COLO668 (cell line): ENCODE measurements at regions not wholly inside any gene's neighbourhood (a gene's known extent, or its start where the extent isn't known, plus 50 kb on each side); places are given as distances from the start of the nearest gene placed in this dataset.
"Not testable (repeated sequence)": the region's sequence is repeated elsewhere in the genome, so short reads cannot be mapped to it uniquely, and the experiment has no call there.

Source experiments
- DNase-seq: peaks from one replicate; lab custom pipeline; 2025; ENCODE audit not compliant: unreplicated experiment; lab: John Stamatoyannopoulos, UW

DNA sequence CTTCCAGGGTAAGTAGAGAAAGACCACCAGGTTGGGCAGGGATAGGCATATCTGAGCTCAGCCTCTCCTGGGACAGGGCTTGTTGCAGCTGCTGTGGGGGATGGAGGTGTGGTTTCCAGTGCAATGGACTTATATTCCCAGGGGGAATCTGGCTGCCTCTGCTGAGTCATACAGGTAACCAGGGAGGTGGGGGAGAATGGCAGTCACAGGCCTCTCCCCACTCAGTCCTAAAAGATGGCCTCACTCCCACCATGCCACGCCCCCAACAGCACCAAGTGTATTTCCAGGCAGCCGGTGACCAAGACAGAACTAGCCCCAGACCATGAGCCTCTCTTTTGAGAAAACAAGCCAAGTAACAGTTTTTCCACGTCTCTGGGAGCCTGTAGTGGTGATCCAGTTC lies 1240.7 kb downstream of the BRINP3 start:
- DNase-seq = no peak

GRCh38 chr1:189253601-189254350 lies 1223.9 kb downstream of the BRINP3 start:
- DNase-seq = no peak

DNA sequence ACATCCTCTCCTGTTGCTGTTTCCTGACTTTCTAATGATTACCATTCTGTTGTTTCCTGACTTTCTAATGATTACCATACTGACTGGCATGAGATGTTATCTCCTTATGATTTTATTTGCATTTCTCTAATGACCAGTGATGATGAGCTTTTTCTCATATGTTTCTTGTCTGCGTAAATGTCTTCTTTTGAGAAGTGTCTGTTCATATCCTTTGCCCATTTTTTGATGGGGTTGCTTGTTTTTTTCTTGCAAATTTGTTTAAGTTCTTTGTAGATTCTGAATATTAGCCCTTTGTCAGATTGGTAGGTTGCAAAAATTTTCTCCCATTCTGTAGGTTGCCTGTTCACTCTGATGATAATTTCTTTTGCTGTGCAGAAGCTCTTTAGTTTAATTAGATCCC lies 1216.5 kb downstream of the BRINP3 start:
- not testable (repeated sequence) for DNase-seq

- DNase-seq = no peak
Observed at GRCh38 chr1:189269011-189269410, 1208.7 kb downstream of the BRINP3 start.

DNA sequence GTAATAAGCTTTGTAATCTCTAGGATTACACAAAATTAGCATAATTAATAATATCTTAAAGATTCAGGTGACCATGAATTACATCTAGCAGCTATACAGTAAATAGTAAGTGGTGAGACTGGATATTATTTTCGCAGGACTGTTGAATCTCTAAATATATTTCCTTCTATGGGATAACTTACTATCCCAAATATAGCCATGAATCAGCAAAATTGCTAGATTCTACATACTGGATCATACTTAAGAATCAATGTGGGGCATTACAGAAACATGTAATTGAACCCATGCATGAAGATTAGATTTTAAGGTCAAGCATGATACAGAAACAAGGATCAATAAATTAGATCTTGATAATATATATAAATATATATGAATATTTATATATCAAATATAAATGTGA lies 1203.4 kb downstream of the BRINP3 start:
- DNase-seq = no peak

- DNase-seq = no peak
Observed at GRCh38 chr1:189275796-189276195, 1201.9 kb downstream of the BRINP3 start.

GRCh38 chr1:189289346-189289745 lies 1188.3 kb downstream of the BRINP3 start:
- no peak for DNase-seq

GRCh38 chr1:189301235-189301634 lies 1176.4 kb downstream of the BRINP3 start:
- no peak for DNase-seq

- DNase-seq = no peak
Observed at GRCh38 chr1:189305279-189305678, 1172.4 kb downstream of the BRINP3 start.

DNA sequence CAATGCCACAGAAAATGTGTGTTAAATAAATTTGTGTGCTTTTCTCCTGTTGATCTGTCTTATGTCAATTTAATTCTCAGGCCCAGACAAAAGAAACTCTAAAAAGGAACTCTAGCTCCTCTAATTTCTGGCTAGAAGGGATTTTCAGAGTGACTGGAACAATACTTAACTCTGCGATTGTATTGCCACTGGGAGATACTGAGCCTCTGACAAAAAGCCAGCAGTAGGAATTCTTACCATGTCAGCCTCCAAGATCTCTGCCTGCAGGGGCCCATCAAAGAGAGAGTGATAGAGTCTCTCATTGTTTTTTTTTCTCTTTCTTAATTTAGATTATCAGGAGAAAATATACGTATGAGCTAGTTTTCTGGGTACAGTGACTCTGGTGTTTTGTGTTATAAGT lies 1165.7 kb downstream of the BRINP3 start:
- DNase-seq = no peak

DNA sequence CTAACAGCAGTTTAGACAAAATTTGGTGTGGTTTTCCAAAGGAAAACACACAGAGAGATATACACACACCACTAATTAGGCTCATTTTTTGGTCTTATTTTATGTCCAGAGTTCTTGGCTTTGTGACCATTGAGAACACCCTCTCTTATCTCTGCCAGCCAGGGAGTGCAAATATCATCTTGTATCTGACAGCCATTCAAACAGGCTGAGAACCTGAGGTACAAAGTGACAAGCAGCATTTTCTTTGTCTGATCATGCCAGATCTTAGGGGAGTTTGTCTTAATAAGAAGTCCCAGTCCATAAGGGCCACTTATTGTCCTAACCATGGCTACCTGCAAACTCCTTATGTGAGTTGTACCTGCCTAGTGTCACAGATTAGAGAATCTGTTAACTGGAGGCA lies 1165.2 kb downstream of the BRINP3 start:
- DNase-seq = no peak

GRCh38 chr1:189313488-189313887 lies 1164.2 kb downstream of the BRINP3 start:
- no peak for DNase-seq

- DNase-seq = no peak
Observed at GRCh38 chr1:189315035-189315901, 1162.4 kb downstream of the BRINP3 start.

- DNase-seq = no peak
Observed at GRCh38 chr1:189323091-189323490, 1154.6 kb downstream of the BRINP3 start.

- not testable (repeated sequence) for DNase-seq
Observed at GRCh38 chr1:189331071-189331470, 1146.6 kb downstream of the BRINP3 start.

GRCh38 chr1:189336115-189337100 lies 1141.3 kb downstream of the BRINP3 start:
- no peak for DNase-seq

GRCh38 chr1:189349607-189350006 lies 1128.1 kb downstream of the BRINP3 start:
- no peak for DNase-seq

DNA sequence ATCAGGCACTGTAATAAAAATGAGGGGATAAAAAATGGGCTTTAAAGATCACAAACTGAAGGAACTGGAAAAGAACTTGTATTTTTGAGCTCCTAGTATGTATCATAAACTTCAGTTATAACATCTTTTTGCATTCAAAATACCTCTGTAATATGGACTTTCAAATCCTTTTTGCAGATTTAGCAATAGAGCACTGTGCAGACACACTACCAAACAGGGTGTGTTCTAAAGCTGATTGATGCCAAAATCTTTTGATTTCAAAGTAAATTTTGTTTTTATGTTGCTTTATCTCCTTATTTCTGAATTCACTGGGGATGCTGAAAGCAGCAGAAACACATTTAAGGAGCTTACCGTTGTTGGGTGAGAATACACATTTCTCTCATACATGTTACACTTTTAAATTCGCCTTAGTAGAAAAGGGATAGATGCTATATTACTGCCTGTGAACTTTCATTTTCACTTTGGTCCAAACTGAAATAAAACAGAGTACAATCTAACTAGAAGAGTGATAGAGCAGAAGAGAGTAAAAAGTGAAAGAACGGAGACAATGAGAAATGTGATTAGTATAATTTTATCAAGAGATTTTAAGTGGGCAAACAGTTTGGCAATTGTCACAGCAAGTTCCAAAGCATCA lies 1126.6 kb downstream of the BRINP3 start:
- DNase-seq = no peak

GRCh38 chr1:189351960-189352359 lies 1125.7 kb downstream of the BRINP3 start:
- DNase-seq = no peak

DNA sequence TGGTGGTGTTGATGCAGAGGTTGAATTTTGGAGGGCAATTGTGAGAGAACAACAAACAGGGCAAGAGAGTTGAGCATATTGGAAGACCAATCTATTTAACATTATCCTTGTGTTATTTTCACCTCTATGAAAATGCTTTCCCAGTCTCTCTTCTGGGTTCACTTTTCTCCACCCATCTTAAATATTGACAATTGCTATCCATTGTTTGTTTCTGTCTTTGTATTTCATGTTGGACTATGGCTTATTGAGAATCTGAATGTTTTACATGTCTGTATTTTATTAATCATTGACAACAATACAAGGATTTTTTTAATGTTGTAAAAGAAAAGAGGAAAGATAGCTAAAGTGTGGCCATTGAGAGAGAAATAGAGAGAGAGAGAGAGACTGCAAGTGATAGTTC lies 1121.5 kb downstream of the BRINP3 start:
- no peak for DNase-seq

DNA sequence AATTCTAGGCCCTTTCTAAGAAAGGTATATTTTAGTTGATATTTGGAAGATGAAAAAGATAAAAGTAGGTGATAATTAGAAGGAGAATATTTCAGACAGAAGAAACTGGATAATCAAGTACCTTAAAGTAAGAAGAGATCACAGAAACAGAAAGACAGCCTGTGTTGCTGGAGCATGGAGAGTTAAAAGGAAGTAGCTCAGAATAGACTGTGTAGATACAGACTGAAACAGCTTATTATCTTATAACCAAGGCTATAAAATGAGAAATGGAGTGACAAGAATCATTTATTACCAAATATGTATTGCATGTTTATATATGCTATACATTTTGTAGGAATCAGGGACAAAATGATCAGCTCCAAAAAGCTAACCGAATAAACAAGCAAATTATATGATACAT lies 1120.3 kb downstream of the BRINP3 start:
- DNase-seq = no peak
